SIG-M5 treated with dmso at 0.1 percent for 504 hours (cell line): ENCODE measurements at regions not wholly inside any gene's neighbourhood (a gene's known extent, or its start where the extent isn't known, plus 50 kb on each side); places are given as distances from the start of the nearest gene placed in this dataset.
A peak's percentile ranks its signal among the peaks of the same experiment; 100 is the strongest.

ENCODE experiments used
- DNase-seq: peaks from one replicate; lab custom pipeline; 2025; ENCODE audit not compliant: unreplicated experiment; lab: John Stamatoyannopoulos, UW

- DNase-seq = no peak
Measured at GRCh38 chr14:100436745-100437406, 113.7 kb downstream of the SLC25A47 start.

DNA sequence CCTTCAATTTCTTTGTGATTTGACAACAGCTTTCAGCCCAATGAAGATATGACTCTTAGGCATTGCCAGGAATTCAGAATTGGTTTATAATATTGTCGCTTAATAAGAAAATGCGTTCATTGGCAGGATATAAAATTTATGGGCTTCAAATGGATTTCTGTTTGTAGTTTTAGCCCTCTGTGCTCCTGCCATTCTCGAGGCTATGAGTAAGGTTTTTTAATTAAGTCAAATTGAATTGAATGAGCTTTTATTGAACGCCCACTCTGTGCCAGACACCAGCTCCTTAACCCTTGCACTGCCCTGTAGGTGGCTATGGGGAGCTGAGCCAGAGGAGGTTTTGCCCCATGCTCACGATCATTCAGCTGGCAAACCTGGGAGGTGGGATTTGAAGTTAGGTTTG lies 115.1 kb downstream of the SLC25A47 start:
- DNase-seq = no peak

DNA sequence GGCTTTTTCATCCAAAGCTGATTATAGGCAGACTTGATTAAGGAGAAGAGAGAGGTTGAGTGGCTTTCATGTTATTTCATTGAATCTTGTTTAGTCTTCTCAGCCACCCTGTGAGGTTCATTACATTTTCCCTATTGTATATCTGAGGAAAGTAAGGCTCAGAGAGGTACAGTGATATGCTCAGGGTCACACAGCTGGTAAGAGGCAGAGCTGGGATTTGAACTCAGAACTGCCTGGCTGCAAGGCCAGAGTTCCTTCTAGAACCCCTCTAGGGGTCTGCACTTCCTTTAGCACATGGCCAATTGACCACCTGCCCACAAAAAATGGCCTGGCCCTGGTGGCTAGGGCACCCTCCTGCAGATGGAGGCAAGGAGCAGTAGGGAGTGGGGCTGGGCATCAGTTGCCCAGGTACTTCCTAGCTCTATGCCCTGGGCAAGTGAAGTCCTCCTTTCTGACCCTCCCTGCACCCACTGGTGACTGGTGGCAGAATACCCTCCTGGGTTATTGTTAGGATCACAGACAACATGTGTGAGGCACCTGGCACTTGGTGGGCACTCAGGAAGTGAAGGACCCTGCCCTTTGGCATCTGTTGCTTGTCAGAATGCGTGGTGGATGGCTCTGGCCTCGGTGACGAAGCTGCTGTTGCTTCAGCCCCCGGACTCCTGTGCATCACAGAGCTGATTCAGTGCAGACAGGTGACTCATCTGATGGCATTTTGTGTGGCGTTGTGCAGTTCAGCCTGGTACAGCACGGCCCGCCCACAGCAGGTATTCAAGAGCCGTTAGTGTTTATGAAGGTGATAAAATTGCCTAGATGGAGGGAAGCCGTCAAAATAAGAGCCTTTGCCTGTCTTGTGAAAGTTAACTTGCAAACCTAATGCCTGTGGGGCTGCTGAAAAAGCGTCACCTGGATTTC lies 115.8 kb downstream of the SLC25A47 start:
- DNase-seq = peak; percentile 42

DNA sequence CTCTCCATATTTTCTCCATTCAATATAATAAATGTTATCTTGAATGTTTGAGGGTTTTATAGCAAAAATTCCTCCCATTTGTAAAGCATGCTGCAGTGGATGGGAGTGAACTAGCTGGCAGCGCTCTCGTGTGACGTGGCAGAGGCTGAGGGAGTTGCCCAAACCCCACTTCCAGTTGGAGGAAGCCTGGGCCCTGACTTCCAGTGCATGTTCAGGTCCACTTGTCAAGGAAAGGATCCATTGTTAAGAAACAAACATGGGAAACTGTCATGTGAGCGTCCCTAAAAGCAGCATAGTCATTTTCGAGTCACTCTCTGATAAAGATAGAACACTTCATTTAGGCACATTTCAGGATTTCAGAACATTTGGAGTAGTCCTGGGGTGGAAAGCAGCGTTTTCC lies 116.6 kb downstream of the SLC25A47 start:
- no peak for DNase-seq

DNA sequence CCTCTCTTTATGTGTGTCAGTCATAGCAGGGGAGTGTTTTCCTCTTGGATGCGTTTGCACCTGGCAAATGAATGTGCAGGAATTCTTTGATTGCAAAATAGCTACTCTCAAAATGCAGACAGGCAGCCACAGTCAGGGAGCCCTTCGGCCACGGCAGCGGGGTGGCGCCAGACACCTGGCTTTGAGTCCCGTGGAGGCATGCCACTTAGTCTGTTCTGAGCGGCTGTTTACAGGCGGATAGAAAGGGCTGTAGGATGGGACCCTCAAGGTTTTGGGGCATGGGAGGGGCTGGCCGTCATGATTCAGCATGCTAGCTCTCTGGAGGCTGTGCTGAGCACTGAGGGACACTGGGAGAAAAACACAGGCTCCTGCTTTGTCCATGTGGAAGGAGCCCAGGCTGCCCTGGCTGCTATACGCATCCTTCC lies 117.1 kb downstream of the SLC25A47 start:
- no peak for DNase-seq

GRCh38 chr14:100440758-100441203 lies 117.6 kb downstream of the SLC25A47 start:
- no peak for DNase-seq

- no peak for DNase-seq
Measured at GRCh38 chr14:100441271-100441947, 118.3 kb downstream of the SLC25A47 start.

GRCh38 chr14:100442036-100442435 lies 118.9 kb downstream of the SLC25A47 start:
- DNase-seq = no peak

GRCh38 chr14:100442498-100443490 lies 119.7 kb downstream of the SLC25A47 start:
- no peak for DNase-seq

DNA sequence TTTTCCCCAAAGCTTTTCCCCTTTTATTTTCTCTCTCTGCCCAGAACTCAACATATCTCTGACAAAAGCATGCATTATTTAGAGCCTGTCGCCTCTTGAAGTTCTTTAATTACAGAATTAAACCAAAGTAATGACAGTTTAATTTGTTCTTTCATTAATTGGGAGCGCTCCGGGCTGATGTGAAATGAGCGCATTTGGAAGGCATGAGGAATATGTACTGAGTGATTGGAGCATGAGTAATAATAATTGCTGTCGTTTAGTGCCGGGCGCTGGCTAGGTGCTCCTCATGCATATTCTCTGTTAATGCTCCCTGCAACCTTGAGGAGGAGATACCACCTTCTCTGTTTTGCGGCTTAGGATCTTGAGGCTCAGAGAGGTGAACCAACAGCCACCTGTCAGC lies 120.5 kb downstream of the SLC25A47 start:
- DNase-seq = no peak

GRCh38 chr14:100445436-100446088 lies 122.4 kb downstream of the SLC25A47 start:
- no peak for DNase-seq

DNA sequence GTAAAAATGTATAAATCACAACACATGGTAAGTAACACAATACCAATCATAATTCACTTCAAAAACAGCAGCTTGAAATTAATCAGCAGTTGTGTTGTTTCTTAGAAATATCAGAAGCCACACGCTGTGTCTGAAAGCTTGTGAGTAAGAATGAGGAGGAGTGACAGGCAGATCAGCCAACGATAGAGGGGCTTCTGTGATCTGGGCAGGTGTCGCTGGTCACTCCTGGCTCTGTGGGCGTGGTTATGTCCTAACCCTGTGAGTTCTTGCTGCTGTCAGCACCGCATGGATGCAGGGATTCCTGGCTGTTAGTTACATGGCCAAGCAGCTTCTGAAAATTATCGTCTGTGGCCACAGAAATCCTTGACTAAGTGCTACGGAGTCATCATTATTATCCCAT lies 123.4 kb downstream of the SLC25A47 start:
- DNase-seq = no peak

DNA sequence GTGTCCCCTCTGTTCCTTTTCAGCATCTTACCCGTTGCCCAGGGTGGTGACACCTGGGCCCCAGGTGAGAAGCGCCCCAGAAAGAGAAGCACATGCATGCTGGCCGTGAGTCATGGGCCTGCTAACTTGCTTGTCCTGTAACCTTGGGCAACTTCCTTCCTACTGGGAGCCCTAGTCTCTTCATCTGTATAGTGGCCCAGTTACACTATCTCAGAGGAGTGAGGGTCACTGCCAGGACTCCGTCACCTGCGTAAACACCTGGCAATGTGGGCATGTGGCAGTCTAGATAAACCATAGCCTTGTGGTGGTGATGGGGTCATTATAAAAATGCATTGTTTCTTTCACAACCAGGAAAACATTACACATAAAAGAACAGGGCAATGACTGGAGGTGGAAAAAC lies 125.2 kb downstream of the SLC25A47 start:
- no peak for DNase-seq

GRCh38 chr14:100449225-100449987 lies 126.3 kb downstream of the SLC25A47 start:
- DNase-seq = no peak

DNA sequence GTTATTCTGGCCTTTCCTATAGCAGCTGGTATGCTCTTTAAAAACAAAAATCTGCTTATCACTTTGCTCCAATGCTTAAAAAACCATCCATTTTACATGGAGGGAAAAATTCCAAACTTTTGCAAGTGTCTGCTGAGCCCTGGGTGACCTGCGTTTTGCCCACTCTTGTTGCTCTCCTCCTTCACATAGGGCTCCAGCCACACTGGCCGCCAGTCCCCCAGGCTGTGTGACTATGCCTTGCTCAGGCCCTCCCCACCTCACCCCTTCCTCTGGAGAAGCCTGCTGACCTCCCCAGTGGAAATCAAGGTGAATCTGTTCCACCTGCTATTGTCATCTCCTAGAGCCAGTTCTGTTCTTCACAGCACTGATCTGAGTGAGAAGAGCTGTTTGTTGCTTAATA lies 126.9 kb downstream of the SLC25A47 start:
- DNase-seq = no peak

DNA sequence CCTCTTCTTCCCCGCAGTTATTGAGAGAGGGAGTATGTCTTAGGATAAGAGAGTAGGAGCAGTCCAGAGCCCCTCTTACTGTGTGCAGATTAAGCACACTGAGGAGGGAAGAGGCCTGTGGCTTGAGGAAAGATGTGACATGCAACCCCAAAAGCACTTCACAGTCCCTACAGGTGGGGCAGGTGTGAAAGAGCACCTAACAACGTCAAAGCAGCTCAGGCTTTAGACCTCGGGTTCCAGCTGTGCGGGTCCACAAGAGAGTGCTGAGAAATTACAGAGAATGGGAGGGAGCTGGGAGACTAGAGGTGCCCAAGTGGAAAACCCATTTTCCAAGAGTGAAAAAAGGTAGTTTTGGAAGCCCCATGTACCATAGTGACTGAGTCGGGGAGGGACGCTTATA lies 127.6 kb downstream of the SLC25A47 start:
- DNase-seq = no peak

GRCh38 chr14:100451264-100451663 lies 128.1 kb downstream of the SLC25A47 start:
- DNase-seq = no peak

DNA sequence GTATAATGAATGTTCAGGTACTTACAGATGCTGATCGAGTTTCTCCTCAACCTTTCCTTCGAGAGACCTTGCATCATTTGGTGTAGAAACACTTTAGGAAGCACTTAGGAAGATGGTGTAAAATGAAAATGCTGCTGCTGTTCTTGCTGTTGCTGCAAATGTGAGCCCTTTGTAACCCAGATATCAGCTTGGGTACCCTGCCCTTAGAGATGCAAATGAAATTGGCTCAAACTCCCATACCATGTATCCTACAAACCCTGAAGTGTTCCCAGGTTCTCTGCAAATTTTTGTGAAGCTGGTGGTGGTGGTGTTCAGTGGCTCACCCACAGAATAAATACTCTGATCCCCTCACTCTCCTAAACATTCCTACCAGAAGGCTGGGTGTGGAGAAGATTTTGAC lies 130.8 kb downstream of the SLC25A47 start:
- DNase-seq = no peak

- no peak for DNase-seq
Measured at GRCh38 chr14:100454437-100454836, 131.3 kb downstream of the SLC25A47 start.
